ENCODE measurements at regions not wholly inside any gene's neighbourhood (a gene's known extent, or its start where the extent isn't known, plus 50 kb on each side); places are given as distances from the start of the nearest gene placed in this dataset.

DNA sequence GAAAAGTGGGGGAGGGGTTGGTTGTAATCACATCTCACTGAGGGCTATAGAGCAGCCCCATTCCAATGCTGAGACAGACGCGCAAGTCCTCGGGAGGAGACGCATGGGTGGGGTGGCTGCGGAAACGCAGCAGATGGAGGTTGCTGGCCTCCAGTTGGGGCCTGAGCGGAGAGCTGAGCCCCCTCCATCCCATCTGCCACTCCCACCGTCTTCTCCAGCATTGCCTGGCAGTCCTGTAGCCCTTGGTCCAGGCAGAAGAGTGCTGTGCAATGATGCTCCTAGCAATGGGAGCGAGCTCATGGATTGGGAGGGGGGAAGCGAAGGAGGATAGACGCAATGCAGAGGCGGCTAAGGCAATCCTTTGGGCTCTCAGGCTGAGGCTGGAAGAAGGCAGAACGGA, 79.4 kb upstream of the GLRA1 start:
- H3K36me3 ChIP-seq (ENCODE audit: control insufficient read depth, insufficient read depth, low read length): no peaks in the 10 kb centered on the region
- no peaks in the 10 kb centered on the region for H3K27me3 ChIP-seq (ENCODE audit: control insufficient read depth, insufficient read depth, low read length)
- H3K4me2 ChIP-seq (ENCODE audit: low read length): no peak overlapping the region
- no peaks in the 10 kb centered on the region for H3K9me3 ChIP-seq (ENCODE audit: control insufficient read depth, low read length)
- H3K4me1 ChIP-seq: peaks cover 3% of the 10 kb centered on the region
- H3K79me2 ChIP-seq: no peaks in the 10 kb centered on the region
- TF ChIP-seq, protein P1, sequence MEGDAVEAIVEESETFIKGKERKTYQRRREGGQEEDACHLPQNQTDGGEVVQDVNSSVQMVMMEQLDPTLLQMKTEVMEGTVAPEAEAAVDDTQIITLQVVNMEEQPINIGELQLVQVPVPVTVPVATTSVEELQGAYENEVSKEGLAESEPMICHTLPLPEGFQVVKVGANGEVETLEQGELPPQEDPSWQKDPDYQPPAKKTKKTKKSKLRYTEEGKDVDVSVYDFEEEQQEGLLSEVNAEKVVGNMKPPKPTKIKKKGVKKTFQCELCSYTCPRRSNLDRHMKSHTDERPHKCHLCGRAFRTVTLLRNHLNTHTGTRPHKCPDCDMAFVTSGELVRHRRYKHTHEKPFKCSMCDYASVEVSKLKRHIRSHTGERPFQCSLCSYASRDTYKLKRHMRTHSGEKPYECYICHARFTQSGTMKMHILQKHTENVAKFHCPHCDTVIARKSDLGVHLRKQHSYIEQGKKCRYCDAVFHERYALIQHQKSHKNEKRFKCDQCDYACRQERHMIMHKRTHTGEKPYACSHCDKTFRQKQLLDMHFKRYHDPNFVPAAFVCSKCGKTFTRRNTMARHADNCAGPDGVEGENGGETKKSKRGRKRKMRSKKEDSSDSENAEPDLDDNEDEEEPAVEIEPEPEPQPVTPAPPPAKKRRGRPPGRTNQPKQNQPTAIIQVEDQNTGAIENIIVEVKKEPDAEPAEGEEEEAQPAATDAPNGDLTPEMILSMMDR (IDR thresholded peaks at IDR 0.05): no peak
- no peak overlapping the region for H3K4me3 ChIP-seq (ENCODE audit: low read depth, low read length)
- no peak overlapping the region for H3K27ac ChIP-seq
- H3K9ac ChIP-seq: no peak overlapping the region
- no peak overlapping the region for H2AFZ ChIP-seq
